Right lobe of liver (tissue), 4 donors: ENCODE measurements at regions not wholly inside any gene's neighbourhood (a gene's known extent, or its start where the extent isn't known, plus 50 kb on each side); places are given as distances from the start of the nearest gene placed in this dataset.

Experiments
- POLR2A ChIP-seq: fragments of 450-650 bp; IDR thresholded peaks from one replicate; pipeline ENCODE4 v1.6.1; 2017; ENCODE audit warnings: antibody characterized with exemption, mild to moderate bottlenecking
- TF ChIP-seq, protein P1 (sequence below), 4 donors: fragments of 200-600 bp in 3 of 4; fragments of 450-650 bp in 1 of 4; IDR thresholded peaks; one replicate each; pipeline versions ENCODE4 v1.5.1 to v1.8.0; 2016 to 2022; ENCODE audit warnings: antibody characterized with exemption in 4 of 4, mild to moderate bottlenecking in 2 of 4
- donor health status: DM: no; HTN: no; CAD: no.
- donor health status: DM: no; HTN: no; CAD: no.
- donor health status: DM: no; HTN: yes; CAD: no.

DNA sequence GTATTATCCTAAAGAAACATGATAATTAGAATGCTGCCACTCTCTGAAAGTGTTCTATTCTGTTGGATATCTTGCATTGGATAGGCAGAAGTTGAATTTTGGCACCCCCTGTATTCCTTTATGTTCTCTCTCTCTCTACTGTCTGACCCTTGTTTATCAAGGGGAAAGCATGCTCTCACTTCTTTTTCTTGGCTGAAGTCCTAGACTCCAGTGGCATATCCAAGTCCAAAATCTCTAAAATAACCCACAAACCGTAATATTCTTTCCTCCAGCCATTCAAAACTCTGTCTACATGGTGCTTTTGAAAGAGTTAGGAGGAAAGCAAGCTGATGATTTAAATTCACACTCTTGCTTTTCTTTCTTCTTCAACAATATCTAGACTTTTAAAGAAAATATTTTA lies 669.7 kb downstream of the TDRD15 start:
- TF ChIP-seq, protein P1, sequence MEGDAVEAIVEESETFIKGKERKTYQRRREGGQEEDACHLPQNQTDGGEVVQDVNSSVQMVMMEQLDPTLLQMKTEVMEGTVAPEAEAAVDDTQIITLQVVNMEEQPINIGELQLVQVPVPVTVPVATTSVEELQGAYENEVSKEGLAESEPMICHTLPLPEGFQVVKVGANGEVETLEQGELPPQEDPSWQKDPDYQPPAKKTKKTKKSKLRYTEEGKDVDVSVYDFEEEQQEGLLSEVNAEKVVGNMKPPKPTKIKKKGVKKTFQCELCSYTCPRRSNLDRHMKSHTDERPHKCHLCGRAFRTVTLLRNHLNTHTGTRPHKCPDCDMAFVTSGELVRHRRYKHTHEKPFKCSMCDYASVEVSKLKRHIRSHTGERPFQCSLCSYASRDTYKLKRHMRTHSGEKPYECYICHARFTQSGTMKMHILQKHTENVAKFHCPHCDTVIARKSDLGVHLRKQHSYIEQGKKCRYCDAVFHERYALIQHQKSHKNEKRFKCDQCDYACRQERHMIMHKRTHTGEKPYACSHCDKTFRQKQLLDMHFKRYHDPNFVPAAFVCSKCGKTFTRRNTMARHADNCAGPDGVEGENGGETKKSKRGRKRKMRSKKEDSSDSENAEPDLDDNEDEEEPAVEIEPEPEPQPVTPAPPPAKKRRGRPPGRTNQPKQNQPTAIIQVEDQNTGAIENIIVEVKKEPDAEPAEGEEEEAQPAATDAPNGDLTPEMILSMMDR (IDR thresholded peaks at IDR 0.05), result no peak
- no peak for TF ChIP-seq POLR2A
